ENCODE measurements at regions not wholly inside any gene's neighbourhood (a gene's known extent, or its start where the extent isn't known, plus 50 kb on each side); places are given as distances from the start of the nearest gene placed in this dataset.
A peak's percentile ranks its signal among the peaks of the same experiment; 100 is the strongest.
"Not testable (repeated sequence)": the region's sequence is repeated elsewhere in the genome, so short reads cannot be mapped to it uniquely, and the experiment has no call there.

DNA sequence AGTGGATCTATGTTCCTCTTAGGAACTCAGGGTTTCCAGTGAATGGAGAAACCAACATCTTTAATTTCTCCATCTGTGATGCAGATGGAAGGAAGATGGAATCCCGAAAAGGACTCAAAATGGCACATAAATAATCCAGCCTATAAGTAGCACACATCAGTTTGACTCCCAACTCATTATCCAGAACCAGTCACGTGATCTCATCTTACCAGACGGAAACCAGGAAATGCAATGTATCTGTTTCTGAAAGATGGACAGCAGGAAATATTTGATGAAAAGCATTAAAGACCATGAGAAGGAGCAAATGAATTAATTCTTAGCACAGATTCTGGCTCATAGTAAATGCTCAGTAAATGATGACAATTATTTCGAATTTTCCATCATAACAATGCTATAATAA lies 443.1 kb upstream of the FMR1 start:
- no peak for DNase-seq (ENCODE audit: low read depth in 2 of 2)

DNA sequence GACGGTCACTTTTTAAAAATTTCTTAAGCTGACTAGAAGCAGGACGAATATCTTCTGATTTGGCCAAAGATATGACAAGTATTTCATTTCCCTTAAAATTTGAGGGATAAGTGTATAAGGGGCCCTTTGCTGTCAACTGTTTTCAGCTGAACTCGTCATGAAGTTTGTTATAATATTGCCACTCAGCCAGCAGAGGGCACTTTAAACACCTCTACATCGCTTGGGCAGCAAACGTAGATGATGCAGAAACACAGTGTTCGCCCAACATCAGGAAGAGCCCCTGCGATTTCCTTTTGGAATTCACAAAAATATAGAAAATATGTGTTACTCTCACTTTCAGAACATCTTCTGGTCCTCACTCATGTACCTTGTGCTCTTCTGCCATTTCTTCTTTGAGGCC lies 435.7 kb upstream of the FMR1 start:
- peak in 1 of 2 donors; percentile 9 for DNase-seq (ENCODE audit: low read depth in 2 of 2)

DNA sequence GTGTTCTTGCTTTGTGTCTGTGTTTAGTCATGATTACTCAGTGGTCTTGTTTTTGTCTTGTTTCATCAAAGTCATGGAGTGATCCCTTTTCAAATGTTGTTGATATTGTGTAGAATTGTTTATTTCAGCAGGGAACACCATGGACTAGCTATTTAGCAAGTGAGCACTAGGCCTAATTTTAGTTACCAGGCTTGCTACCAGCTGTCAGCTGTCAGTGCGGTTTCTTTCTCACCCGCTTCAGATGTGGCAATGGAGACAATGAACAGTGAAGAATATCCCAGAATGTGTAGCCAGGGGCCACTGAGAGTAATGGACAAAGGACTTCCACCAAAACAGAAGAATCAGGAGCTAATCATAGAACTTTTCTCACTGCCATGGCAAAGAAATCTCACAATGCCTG lies 432.8 kb upstream of the FMR1 start:
- DNase-seq (ENCODE audit: low read depth in 2 of 2) = no peak

DNA sequence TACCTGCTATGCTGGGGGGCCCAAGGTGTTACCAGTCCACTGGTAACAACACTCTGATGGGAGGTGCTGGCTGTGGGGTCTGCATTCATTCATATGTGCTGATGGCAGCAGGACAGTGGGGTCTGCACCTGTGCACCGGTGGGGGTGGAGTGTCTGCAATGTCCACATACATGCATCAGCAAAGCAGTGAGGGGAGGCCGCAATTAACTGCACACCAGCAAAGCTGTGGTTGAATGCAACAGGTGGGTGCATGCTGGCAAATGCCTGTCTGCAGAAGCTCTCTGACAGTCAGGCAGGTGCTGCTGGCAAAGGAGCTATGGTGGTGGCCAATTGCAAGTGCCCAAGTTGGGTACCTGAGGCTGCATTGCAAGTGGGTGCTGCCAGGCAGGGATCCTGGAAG lies 426.5 kb upstream of the FMR1 start:
- DNase-seq (ENCODE audit: low read depth in 2 of 2) = no peak

DNA sequence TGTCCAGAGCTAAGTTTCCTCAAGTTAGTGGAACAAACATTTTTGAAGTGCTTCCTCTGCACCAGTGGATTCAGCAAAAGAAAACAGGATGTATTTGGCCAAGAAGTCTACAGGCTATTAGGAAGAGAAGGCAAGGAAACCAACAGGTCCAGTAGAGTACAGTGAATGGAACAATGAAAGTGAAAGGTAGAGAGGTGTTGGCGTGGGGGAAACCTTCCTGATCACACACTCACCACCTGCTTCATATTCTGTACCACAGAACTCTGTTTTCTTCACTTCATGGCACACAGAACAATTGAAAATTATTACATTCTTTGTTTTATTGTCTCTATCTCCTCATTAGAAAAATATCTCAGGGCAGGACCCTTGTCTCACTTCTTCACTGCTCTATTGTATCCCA lies 417.4 kb upstream of the FMR1 start:
- DNase-seq (ENCODE audit: low read depth in 2 of 2) = no peak

DNA sequence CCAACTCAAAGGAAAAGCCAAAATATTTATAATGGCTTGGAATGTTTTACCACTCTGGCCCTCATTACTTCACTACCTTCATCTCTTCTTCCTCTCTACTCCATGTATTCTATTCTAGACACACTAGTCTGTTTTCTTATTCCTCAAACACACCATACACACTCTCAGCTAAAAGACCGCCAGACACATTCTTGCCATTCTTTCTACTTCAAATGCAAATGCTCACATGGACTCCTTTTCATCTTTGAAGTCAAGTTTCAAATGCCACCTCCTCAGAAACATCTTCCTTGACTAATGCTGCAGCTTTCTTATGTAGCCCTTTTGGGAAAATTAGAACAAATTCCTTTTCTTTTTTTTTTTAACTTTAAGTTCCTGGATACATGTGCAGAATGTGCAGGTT lies 412.9 kb upstream of the FMR1 start:
- no peak for DNase-seq (ENCODE audit: low read depth in 2 of 2)

DNA sequence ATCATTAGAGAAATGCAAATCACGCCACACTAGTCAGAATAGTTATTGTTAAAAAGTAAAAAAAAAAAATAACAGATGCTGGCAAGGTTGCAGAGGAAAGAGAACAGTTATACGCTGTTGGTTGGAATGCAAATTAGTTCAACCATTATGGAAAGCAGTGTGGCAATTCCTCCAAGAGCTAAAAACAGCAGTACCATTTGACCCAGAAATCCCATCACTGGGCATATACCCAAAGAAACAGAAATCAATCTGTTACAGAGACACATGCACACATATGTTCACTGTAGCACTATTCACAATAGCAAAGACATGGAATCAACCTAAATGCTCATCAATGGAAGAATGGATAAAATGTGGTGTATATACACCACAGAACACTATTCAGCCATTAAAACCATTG lies 388.7 kb upstream of the FMR1 start:
- DNase-seq (ENCODE audit: low read depth in 2 of 2) = no peak

DNA sequence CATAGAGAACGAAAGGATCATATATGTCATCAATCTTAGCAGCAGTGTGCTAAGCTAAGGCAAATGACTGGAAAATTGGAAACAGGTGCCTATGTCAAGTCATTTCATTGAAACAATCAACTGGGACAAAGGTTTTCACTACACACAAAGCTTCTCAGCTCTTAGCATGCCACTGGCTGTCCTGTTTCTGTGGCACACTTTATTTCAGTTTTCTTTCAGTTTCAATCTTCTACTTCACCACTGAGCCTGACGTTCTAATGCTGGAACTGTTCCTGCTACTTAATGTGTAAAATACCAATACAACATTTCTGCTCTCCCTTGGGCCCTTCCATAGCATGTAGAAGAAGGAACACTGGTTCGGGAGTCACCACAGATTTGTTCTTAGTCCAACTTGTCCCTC lies 378.3 kb upstream of the FMR1 start:
- DNase-seq (ENCODE audit: low read depth in 2 of 2) = no peak

DNA sequence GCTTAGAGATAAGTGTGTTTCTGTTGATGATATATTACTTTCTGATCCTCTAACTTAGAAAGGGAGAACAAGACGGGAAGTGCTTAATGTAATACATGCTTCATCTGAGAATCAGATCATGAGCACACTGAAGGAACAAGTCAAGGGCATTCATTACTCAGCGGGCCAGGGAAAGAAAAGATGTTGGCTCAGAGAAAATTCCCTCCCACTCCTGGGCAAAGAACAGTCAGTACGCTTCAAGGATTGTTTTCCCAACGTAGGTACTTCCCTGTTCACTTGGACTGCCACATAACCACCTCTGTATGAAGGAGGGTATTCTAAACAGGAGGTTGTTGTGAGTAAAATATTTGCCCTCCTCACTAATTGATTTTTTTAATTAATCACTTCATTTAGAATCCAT lies 374.5 kb upstream of the FMR1 start:
- no peak for DNase-seq (ENCODE audit: low read depth in 2 of 2)

DNA sequence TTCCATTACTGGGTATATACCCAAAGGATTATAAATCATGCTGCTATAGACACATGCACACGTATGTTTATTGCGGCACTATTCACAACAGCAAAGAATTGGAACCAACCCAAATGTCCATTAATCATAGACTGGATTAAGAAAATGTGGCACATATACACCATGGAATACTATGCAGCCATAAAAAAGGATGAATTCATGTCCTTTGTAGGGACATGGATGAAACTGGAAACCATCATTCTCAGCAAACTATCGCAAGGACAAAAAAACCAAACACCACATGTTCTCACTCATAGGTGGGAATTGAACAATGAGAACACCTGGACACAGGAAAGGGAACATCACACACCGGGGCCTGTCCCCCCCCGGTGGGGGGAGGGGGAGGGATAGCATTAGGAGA lies 363.7 kb upstream of the FMR1 start:
- DNase-seq (ENCODE audit: low read depth in 2 of 2) = not testable (repeated sequence)

DNA sequence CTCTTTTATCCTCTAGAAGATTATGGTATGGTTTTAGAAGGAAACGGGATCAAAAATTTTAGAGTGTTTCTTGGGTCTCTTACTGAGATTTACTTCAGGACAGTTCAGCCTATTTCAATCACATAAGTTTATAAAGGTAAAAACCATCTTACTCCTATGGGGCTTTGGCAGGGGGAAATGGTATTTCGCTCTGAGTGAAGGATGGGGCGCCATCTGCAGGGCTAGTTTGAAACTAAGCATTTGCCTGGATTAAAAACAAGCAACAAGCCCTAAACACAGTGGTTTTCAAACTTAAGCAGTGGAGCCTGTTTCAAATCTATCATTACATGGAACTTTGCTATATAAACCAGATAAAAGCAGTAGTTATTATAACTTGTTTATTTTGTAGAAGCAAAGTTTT lies 361.5 kb upstream of the FMR1 start:
- peak in 1 of 2 donors; percentile 4 for DNase-seq (ENCODE audit: low read depth in 2 of 2)

DNA sequence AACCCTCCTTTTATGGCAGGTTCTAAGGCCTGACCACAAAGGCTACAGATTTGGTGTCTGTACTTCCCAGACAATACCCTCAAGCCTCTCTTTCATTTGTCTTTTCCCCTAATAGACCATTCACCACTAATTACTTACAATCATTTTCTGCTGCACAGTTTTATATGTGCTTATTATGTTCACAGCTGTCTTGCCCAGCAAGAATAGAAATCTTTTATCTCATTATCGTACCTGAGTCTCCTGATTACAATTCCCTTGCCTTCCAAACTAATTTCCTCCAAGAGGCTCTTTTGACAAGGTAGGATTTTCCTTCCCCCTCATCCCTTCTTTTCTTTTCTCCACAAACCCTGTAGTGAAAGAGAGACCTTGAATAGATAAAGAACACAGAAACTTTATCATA lies 352.5 kb upstream of the FMR1 start:
- DNase-seq (ENCODE audit: low read depth in 2 of 2) = no peak

DNA sequence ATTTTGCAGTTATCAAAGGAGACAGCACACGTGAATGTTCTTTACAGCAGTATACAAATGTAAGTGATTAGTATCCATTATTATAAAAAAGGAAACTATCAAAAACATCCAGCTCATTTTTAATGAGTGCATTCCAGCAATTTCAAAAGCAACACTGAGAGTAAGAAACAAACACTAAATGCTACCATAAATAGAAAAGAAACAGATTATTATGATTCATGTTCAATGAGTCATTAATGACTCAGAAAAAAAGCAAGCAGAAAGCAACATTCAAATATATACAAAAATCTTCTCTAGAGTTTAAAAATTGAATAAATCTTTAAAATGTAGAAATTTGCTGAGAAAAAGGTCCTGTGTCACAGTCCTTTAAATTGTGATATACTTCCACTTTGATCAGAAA lies 346.5 kb upstream of the FMR1 start:
- DNase-seq (ENCODE audit: low read depth in 2 of 2) = no peak

DNA sequence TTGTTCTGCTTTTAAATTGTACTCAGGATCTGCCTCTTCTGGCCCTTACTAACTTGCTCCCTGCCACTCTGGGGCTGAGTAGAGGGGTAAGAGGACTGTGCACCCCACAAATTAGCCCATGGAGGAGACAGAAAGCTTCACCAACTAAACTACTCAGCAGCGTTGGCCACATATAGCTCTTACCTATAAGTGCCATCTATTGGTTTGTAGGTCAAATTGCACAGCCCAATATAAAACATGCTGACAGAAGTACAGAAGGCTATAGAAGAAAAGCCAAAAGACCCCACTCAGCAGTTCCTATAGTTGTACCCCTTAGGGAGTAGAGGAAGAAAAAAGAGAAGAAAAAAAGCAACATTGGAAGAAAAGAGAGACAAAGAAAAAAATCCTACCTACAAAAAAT lies 341.2 kb upstream of the FMR1 start:
- DNase-seq (ENCODE audit: low read depth in 2 of 2) = no peak

DNA sequence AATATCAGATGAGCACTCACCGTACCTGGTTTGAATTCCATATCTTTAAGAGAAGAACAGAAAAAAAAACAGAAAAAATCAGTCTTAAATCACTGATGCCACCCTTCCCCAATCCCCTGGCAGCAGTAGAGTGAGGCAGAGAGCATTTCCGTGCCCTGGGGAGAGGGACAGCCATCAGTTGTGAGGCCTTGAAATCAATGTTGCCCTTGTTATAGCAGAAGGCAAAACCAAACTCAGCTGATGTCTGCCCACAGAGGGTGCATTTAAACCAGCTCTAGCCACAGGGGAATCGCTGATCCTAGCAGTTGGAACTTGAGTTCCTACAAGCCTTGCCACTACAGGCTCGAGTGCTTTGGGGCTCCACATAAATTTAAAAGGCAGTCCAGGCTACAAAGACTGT lies 338.5 kb upstream of the FMR1 start:
- DNase-seq (ENCODE audit: low read depth in 2 of 2) = no peak

DNA sequence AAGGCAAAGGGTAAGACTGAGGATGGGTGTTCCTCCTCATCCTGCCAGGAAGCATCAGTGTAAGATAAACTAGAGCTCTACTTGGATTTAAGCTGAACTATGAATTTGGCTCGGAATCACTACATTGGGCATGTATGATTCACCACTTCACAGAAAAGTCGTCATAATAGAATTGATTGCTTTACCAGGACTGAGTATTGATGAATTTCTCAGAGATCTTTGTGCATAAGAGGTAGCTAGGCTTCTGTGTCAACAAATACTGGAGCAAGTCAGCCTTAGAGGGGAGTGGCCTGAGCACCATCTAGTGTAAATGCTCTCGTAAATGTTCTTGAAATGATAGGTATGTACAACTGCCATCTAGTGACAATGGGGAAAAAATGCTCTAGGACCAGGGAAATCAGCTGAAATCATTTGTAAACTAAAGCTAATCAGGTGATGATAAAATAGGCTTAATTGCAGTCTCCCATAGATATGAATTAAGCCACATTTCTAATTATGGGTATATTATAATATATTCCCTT lies 309.5 kb upstream of the FMR1 start:
- DNase-seq (ENCODE audit: low read depth in 2 of 2) = no peak

DNA sequence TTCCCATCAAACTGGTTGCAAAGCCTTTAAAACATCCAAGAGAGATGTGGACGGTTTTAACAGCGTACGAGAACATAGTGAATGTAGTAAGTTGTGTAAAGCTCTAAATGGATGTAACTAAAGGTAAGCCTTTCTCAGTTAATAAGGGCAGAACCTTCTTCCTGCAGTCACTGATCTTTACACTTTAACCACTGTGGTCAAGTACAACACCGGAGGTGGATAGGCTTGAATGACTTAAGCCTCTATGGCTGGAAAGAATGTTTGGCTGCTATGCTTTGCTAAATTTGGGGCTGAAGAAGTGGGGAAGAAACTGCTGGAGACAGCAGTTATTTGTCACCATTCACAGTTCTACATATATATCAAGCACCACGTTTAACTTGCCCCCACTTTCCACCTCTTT lies 285.1 kb upstream of the FMR1 start:
- DNase-seq (ENCODE audit: low read depth in 2 of 2) = no peak

DNA sequence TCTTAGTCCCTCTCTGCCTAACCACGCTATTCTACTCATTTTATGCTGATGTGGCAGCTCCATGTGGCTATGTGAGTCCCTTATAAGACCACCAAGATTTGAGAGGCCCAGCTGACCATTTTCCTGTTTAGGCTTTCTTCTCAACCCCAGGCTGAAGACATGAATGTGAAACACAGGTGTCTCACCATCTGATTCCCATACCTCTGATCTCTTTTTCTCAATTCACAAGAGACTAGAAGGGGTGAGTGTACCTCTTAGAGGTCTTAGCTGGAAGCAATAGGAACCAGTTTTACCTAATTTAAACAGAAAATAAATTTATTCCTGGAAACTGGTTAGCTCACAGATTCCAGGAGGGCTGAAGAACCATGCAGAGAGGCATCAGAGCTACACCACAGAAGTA lies 276.5 kb upstream of the FMR1 start:
- no peak for DNase-seq (ENCODE audit: low read depth in 2 of 2)

DNA sequence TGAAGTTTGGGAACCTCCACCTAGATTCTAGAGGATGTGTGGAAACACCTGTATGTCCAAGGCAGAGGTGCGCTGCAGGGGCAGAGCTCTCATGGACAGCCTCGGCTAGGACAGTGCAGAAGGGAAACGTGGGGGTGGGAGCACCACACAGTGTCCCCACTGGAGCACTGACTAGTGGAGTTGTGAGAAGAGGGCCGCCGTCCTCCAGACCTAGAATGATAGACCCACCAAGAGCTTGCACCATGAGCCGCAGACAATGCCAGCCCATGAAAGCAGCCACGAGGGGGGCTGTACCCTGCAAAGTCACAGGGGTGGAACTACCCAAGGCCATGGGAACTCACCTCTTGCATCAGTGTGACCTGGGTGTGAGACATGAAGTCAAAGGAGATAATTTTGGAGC lies 274.5 kb upstream of the FMR1 start:
- no peak for DNase-seq (ENCODE audit: low read depth in 2 of 2)

DNA sequence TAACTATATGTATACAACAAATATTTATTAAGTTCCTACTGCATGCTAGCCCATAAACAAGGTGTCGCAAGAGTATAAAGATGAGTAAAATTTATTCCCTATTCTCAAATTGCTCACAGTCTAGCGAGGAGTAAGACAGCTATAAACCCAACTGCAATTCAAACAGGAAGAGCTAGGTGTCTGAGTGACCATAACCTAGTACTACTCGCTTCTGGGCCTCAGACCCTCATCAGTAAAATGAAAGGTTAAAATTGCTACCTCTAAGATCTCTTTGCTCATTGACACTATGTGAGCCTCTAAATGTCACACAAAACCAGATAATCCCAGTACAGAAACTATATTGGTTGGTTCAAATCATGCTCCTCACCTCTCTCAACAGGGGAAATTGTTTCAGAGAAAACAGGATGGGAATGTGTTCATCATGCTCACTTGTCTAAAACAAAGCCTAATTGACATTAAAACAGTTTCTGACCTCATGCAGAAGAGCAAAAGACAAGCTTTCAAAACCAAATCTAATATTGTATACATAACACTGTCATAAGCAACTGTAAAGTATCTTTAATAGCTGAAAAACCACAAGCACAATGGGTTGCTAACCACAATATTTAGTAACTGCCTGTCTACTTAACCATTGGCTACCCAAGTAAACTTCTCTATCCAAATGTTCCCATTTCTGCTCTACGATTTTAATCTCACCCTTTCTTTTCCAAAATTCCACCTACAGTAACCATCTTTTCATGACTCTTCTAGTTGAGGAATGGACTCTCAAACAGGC lies 264.6 kb upstream of the FMR1 start:
- no peak for DNase-seq (ENCODE audit: low read depth in 2 of 2)

DNA sequence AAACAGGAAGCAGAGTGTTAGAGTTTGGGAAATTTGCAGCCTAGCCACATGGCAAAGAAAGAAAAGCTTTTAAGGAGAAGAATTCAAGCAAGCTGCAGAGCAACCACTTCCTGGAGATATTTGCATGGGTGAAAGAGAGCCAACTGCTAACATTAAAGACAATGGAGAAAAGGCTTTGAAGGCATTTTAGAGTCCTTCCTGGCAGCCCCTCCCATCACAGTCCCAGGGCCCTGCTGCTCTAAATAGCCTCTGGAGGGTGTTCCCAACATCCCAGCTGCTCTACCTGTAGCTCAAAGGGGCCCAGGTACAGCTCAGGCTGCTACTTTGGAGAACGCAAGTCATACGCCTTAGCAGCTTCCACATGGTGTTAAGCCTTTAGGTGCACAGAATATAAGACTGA lies 235.9 kb upstream of the FMR1 start:
- no peak for DNase-seq (ENCODE audit: low read depth in 2 of 2)

DNA sequence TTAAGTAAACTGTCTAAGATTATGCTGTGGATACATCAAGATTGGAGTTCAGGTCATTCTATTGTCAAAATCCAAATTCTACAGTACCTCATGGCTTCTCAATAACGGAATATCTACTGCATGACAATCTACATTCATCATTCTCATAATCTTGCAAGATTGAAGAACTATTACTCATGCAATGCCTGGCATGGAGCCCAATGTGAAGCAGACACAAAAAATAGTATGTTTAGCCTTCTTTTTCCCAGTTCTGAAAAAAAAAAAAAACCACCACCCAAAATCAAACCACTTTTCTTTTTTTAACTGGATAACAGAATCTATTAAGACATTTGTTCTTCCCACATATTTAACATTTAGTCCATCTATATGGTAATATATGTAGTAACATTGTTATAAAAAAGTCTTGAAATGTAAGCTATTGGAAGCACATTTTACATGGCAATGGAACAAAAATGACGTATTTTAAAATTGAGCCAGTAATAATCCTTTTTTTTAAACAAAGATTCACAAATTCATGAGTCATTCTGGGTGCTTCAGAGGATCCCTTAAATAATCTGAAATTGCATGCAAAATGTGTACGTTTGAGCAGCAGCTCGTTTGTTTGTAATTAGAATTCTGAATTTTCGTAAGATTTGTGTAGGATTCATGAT lies 232.2 kb upstream of the FMR1 start:
- DNase-seq (ENCODE audit: low read depth in 2 of 2) = no peak

DNA sequence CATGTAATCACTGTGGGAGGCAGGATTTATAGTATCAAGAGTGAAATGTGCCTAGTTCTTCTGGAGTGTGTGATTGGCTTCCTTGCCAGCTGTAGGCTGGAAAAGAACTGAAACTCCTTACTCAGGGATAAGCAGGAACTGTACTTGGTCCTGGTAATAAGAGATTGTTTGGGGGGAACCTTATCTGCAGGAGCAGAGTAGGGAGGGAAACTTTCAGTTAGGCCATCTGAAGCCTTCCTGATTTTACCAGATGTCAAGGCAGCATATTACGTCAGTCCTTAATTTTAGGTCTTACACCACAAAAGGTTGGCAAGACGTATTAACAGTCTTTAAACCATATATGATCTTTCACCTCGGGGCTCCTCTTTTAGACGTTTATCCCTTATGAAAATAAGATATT lies 231.5 kb upstream of the FMR1 start:
- DNase-seq (ENCODE audit: low read depth in 2 of 2) = no peak

DNA sequence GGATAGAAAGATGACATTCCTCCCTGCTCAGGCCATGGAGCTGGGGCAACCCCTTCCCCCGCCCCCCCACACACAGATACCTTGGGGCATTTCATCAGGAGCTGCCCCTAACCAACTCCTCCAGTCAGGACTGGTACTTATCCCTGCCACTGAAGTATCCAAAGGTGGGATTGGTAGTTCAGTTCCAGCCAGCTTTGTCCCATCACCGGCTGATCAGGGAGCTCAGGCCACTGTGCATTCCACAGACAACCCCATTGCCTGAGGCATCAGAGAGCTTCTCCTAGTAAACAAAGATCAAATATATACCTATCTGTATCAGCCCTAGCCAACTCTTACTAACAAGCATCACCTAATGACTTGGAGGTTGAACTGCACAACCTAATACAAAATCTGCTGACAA lies 218.2 kb upstream of the FMR1 start:
- no peak for DNase-seq (ENCODE audit: low read depth in 2 of 2)
